HepG2 (cell line): ENCODE measurements at regions not wholly inside any gene's neighbourhood (a gene's known extent, or its start where the extent isn't known, plus 50 kb on each side); places are given as distances from the start of the nearest gene placed in this dataset.

Source experiments
- ATAC-seq: fragments of 200-7000 bp; cut with Tn5 transposase; 3 replicates; pipeline ENCODE4 v1.9.1; 2020; ENCODE audit warnings: mild to moderate bottlenecking, moderate library complexity
- BruUV-seq: library from RNA; stranded (reverse); fragments of 400-500 nt; replicated peaks from 2 replicates; lab custom pipeline; 2021; lab: Mats Ljungman, UMichigan
- CTCF ChIA-PET: fragments of 300-600 bp; formaldehyde crosslinking; extraction: SDS; loops from one replicate; lab custom pipeline; 2021; ENCODE audit warnings: low total read pairs, inconsistent platforms, low intra/inter-chr PET ratio; lab: Yijun Ruan, JAX
- POLR2A ChIA-PET: fragments of 350-600 bp; sonication (Branson Sonifier 250); formaldehyde crosslinking; loops from one replicate; lab custom pipeline; 2020; ENCODE audit warnings: antibody characterized with exemption, inconsistent platforms; lab: Yijun Ruan, JAX
- DNase-seq: peaks from one replicate; pipeline ENCODE4 v3.0.0-alpha.2; 2015; ENCODE audit warnings: low spot score
- FAIRE-seq: peaks from 3 replicates; lab custom pipeline; 2011; peaks lifted over from hg19 to GRCh38; lab: Jason Lieb, UNC
- H2AFZ ChIP-seq: one replicate; pipeline ENCODE4 v1.6.1; 2011; ENCODE audit warnings: low read length, inconsistent platforms
- H3K27ac ChIP-seq: fragments of 300-600 bp; 3 replicates; pipeline ENCODE4 v1.8.0; 2011; ENCODE audit warnings: mixed run types, mild to moderate bottlenecking, mixed read lengths, low read length, inconsistent platforms; ENCODE audit not compliant: insufficient read depth; ENCODE audit errors: extremely low read length
- H3K27me3 ChIP-seq, 2 experiments: fragments of 200-600 bp in 1 of 2; 2 replicates in 1 of 2; 3 replicates in 1 of 2; pipeline versions ENCODE4 v1.6.0 to v1.8.0; 2011; ENCODE audit warnings: low read length in 2 of 2, mild to moderate bottlenecking in 2 of 2, moderate library complexity in 2 of 2, inconsistent platforms in 1 of 2; ENCODE audit not compliant: insufficient read depth in 2 of 2, control insufficient read depth in 1 of 2
- H3K36me3 ChIP-seq, 2 experiments: fragments of 200-600 bp in 1 of 2; replicated peaks in 1 of 2; 2 replicates in 1 of 2; 3 replicates in 1 of 2; pipeline versions ENCODE4 v1.5.1 to v1.8.0; 2011; ENCODE audit warnings: low read length in 2 of 2, inconsistent platforms in 1 of 2; ENCODE audit not compliant: insufficient read depth in 2 of 2, control insufficient read depth in 1 of 2
- H3K4me1 ChIP-seq: 2 replicates; pipeline ENCODE4 v1.5.1; 2012; ENCODE audit warnings: low read length, inconsistent platforms; ENCODE audit not compliant: insufficient read depth
- H3K4me2 ChIP-seq: 2 replicates; pipeline ENCODE4 v1.6.0; 2011; ENCODE audit warnings: low read depth, low read length, inconsistent platforms
- H3K4me3 ChIP-seq, 3 experiments: fragments of 200-600 bp in 1 of 3; sonication (generic), shearing (Covaris generic) in 1 of 3; replicated peaks in 1 of 3; 2 replicates each; pipeline ENCODE4 v1.5.1; 2011 to 2016; ENCODE audit warnings: low read length in 3 of 3, inconsistent platforms in 2 of 3, low read depth in 2 of 3, mild to moderate bottlenecking in 2 of 3, control low read depth in 1 of 3, mixed read lengths in 1 of 3; ENCODE audit not compliant: insufficient read depth in 1 of 3
- H3K79me2 ChIP-seq: one replicate; pipeline ENCODE4 v1.6.1; 2011; ENCODE audit warnings: low read length, inconsistent platforms; ENCODE audit not compliant: insufficient read depth
- H3K9ac ChIP-seq: 2 replicates; pipeline ENCODE4 v1.6.0; 2011; ENCODE audit warnings: mild to moderate bottlenecking, low read depth, low read length, inconsistent platforms; ENCODE audit not compliant: insufficient read depth
- H3K9me3 ChIP-seq: 2 replicates; pipeline ENCODE4 v1.5.1; 2012; ENCODE audit warnings: mild to moderate bottlenecking, low read length
- H4K20me1 ChIP-seq: 2 replicates; pipeline ENCODE4 v1.6.0; 2011; ENCODE audit warnings: inconsistent platforms, mild to moderate bottlenecking, low read length, moderate library complexity; ENCODE audit not compliant: insufficient read depth
- ADNP ChIP-seq: sonication (generic); formaldehyde crosslinking; IDR thresholded peaks from 2 replicates; pipeline ENCODE4 v1.4.0; 2020; ENCODE audit warnings: missing genetic modification reagents
- ATF2 ChIP-seq: sonication (generic); formaldehyde crosslinking; IDR thresholded peaks from 2 replicates; pipeline ENCODE4 v1.4.0; 2020; ENCODE audit warnings: missing genetic modification reagents
- FOXA3 ChIP-seq: IDR thresholded peaks from 2 replicates; pipeline ENCODE4 v1.6.1; 2016; ENCODE audit warnings: missing genetic modification reagents, missing compliant biosample characterization
- GLI4 ChIP-seq: sonication (generic); formaldehyde crosslinking; IDR thresholded peaks from 2 replicates; pipeline ENCODE4 v1.5.1; 2020; ENCODE audit warnings: missing genetic modification reagents, mild to moderate bottlenecking, moderate library complexity, borderline replicate concordance
- NFE2L1 ChIP-seq: sonication (generic); formaldehyde crosslinking; IDR thresholded peaks from 2 replicates; pipeline ENCODE4 v1.4.0; 2020; ENCODE audit warnings: missing genetic modification reagents, mild to moderate bottlenecking, borderline replicate concordance
- POLR2AphosphoS2 ChIP-seq: IDR thresholded peaks from 2 replicates; pipeline ENCODE4 v1.6.1; 2011; ENCODE audit warnings: low read depth, low read length, improper control_type of control experiment
- RBM22 ChIP-seq: fragments of 200-400 bp; formaldehyde crosslinking; optimal IDR thresholded peaks from 2 replicates; pipeline ENCODE3; 2017; ENCODE audit warnings: mild to moderate bottlenecking, low read length, moderate library complexity
- SMYD3 ChIP-seq: sonication (generic); formaldehyde crosslinking; IDR thresholded peaks from 2 replicates; pipeline ENCODE4 v1.8.1; 2023; ENCODE audit warnings: mild to moderate bottlenecking, missing genetic modification reagents
- TCF7 ChIP-seq: sonication (generic); IDR thresholded peaks from 2 replicates; pipeline ENCODE4 v1.6.1; 2016; ENCODE audit warnings: antibody characterized with exemption, low read depth
- THYN1 ChIP-seq: sonication (generic); formaldehyde crosslinking; IDR thresholded peaks from 2 replicates; pipeline ENCODE4 v1.8.1; 2023; ENCODE audit warnings: low read depth, mild to moderate bottlenecking, moderate library complexity, missing genetic modification reagents, borderline replicate concordance
- TOPORS ChIP-seq: sonication (generic); formaldehyde crosslinking; IDR thresholded peaks from 2 replicates; pipeline ENCODE4 v1.8.0; 2023; ENCODE audit warnings: mild to moderate bottlenecking, missing genetic modification reagents
- ZBTB20 ChIP-seq: sonication (generic); formaldehyde crosslinking; IDR thresholded peaks from 2 replicates; pipeline ENCODE4 v1.8.1; 2023; ENCODE audit warnings: missing genetic modification reagents, low read depth, mild to moderate bottlenecking, borderline replicate concordance
- ZNF24 ChIP-seq: fragments of 450-650 bp; IDR thresholded peaks from 2 replicates; pipeline ENCODE4 v1.6.1; 2017; ENCODE audit warnings: antibody characterized with exemption, mild to moderate bottlenecking
- ZNF629 ChIP-seq: sonication (generic); formaldehyde crosslinking; conservative IDR thresholded peaks from 2 replicates; pipeline ENCODE4 v1.5.0; 2020; ENCODE audit warnings: missing genetic modification reagents
- ZNF781 ChIP-seq: sonication (generic); formaldehyde crosslinking; IDR thresholded peaks from 2 replicates; pipeline ENCODE4 v1.5.1; 2020; ENCODE audit warnings: borderline replicate concordance, mild to moderate bottlenecking, missing genetic modification reagents; ENCODE audit errors: not compliant biosample characterization
- WGBS: methylation state at CpG from one replicate; pipeline ENCODE4 v1.1.6; 2017; ENCODE audit warnings: low lambda C conversion rate; 5-methylcytosine and 5-hydroxymethylcytosine counted together
- in situ Hi-C: cut with HindIII; loops from 2 replicates; pipeline ENCODE4 v1.10.0; 2017; ENCODE audit warnings: low pct_unique_long_range_greater_than_20kb; ENCODE audit not compliant: extremely low pct_ligation_motif_present
- intact Hi-C: fragments of 100-400 bp; cut with micrococcal nuclease; formaldehyde crosslinking; loops from one replicate; pipeline ENCODE4 v1.10.0; 2022; ENCODE audit not compliant: unreplicated experiment
- TF ChIP-seq, protein P1 (sequence below): fragments of 450-650 bp; IDR thresholded peaks from 2 replicates; pipeline ENCODE4 v1.6.1; 2016
- TF ChIP-seq, protein P2 (sequence below): sonication (generic); formaldehyde crosslinking; IDR thresholded peaks from 2 replicates; pipeline ENCODE4 v1.8.1; 2023; ENCODE audit warnings: mild to moderate bottlenecking, missing genetic modification reagents, borderline replicate concordance
- TF ChIP-seq, protein P3 (sequence below): sonication (generic); formaldehyde crosslinking; IDR thresholded peaks from 2 replicates; pipeline ENCODE4 v1.4.0; 2020; ENCODE audit warnings: mild to moderate bottlenecking, low read depth, missing genetic modification reagents

DNA sequence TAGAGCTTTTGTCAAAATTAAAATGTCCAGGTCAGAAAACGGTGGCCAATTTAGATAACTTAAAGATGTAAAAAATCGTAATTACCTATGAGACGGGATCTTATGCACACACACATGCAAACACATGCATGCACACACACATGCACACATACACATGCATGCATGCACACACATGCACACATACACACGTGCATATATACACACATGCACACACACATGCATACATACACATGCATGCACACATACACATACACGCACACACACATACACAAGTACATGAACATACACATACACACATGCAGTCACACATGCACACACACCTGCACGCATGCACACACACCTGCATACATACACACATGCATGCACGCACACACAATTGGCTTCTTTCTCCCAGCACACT lies 362.0 kb downstream of the IRX1 start:
- H3K27ac ChIP-seq = no peak overlapping the region
- WGBS = 3% methylated on average over 7 of the region's 7 CpGs
- no peaks in the 10 kb centered on the region for H3K4me1 ChIP-seq
- TF ChIP-seq TOPORS (CRISPR knock-in tag) (no peak), ADNP (CRISPR knock-in tag) (no peak), ZBTB20 (no peak), TCF7 (no peak), ZNF629 (CRISPR knock-in tag) (no peak), RBM22 (no peak), THYN1 (CRISPR knock-in tag) (no peak), FOXA3 (CRISPR knock-in tag) (no peak)
- TF ChIP-seq, protein P1, sequence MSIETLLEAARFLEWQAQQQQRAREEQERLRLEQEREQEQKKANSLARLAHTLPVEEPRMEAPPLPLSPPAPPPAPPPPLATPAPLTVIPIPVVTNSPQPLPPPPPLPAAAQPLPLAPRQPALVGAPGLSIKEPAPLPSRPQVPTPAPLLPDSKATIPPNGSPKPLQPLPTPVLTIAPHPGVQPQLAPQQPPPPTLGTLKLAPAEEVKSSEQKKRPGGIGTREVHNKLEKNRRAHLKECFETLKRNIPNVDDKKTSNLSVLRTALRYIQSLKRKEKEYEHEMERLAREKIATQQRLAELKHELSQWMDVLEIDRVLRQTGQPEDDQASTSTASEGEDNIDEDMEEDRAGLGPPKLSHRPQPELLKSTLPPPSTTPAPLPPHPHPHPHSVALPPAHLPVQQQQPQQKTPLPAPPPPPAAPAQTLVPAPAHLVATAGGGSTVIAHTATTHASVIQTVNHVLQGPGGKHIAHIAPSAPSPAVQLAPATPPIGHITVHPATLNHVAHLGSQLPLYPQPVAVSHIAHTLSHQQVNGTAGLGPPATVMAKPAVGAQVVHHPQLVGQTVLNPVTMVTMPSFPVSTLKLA = peak; percentile 97
- TF ChIP-seq, all 625 proteins: peak for 1
- no peaks in the 10 kb centered on the region for H3K27me3 ChIP-seq
- FAIRE-seq (no peak), DNase-seq (no peak), ATAC-seq (no peak)
- H4K20me1 ChIP-seq = no peaks in the 10 kb centered on the region
- intact Hi-C loops (no loop called here), in situ Hi-C loops (no loop called here)
- no peak overlapping the region for H3K9ac ChIP-seq
- H3K36me3 ChIP-seq = no peaks in the 10 kb centered on the region
- ChIA-PET CTCF (no interaction called here), POLR2A (no interaction called here)
- BruUV-seq = no TSS peak
- H3K79me2 ChIP-seq = no peaks in the 10 kb centered on the region
- no peak overlapping the region for H2AFZ ChIP-seq
- no peak overlapping the region for H3K4me2 ChIP-seq
- H3K4me3 ChIP-seq = no peak overlapping the region
- peaks cover 95% of the 10 kb centered on the region for H3K9me3 ChIP-seq

DNA sequence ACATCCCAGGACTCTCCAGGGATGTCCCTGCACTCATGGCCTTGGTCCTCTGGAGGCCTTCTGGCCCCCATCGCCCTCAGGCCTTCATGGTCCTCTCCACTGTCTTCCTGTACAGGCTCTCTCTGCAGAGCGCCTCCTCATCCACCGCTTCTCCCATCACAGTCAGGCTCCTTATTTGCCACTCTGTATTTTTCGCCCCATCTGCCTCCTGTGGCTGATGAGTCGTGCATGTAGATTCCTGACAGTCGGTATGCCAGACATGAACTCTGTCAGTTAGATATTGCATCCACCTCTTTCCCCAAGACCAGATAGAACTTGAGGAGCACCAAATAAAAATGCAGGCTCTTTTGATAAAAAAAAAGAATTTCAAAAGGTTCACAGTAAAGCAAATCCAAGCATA lies 362.8 kb downstream of the IRX1 start:
- POLR2A ChIA-PET = no interaction called here
- FAIRE-seq = no peak
- intact Hi-C loops = no loop called here
- H3K27me3 ChIP-seq = no peaks in the 10 kb centered on the region
- in situ Hi-C loops = no loop called here
- no peaks in the 10 kb centered on the region for H4K20me1 ChIP-seq
- H3K4me2 ChIP-seq = no peak overlapping the region
- DNase-seq = no peak
- H2AFZ ChIP-seq = no peak overlapping the region
- CTCF ChIA-PET = no interaction called here
- no TSS peak for BruUV-seq
- H3K79me2 ChIP-seq = no peaks in the 10 kb centered on the region
- no peaks in the 10 kb centered on the region for H3K36me3 ChIP-seq
- H3K27ac ChIP-seq = no peak overlapping the region
- no peak overlapping the region for H3K4me3 ChIP-seq
- peaks cover 95% of the 10 kb centered on the region for H3K9me3 ChIP-seq
- H3K4me1 ChIP-seq = no peaks in the 10 kb centered on the region
- 38% methylated on average over 6 of the region's 6 CpGs for WGBS
- no peak for ATAC-seq
- H3K9ac ChIP-seq = no peak overlapping the region
- TF ChIP-seq, protein P2, sequence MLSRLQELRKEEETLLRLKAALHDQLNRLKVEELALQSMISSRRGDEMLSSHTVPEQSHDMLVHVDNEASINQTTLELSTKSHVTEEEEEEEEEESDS (CRISPR knock-in tag) = no peak
- no peak for TF ChIP-seq ZNF781 (CRISPR knock-in tag)
- no peak for TF ChIP-seq ZNF24
- TF ChIP-seq, protein P3, sequence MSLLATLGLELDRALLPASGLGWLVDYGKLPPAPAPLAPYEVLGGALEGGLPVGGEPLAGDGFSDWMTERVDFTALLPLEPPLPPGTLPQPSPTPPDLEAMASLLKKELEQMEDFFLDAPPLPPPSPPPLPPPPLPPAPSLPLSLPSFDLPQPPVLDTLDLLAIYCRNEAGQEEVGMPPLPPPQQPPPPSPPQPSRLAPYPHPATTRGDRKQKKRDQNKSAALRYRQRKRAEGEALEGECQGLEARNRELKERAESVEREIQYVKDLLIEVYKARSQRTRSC = no peak
- TF ChIP-seq NFE2L1 = no peak
- no peak for TF ChIP-seq GLI4
- TF ChIP-seq POLR2AphosphoS2 = no peak
- TF ChIP-seq SMYD3 (CRISPR knock-in tag) = no peak
- TF ChIP-seq ATF2 (CRISPR knock-in tag) = no peak
